ENCODE measurements at regions not wholly inside any gene's neighbourhood (a gene's known extent, or its start where the extent isn't known, plus 50 kb on each side); places are given as distances from the start of the nearest gene placed in this dataset.

DNA sequence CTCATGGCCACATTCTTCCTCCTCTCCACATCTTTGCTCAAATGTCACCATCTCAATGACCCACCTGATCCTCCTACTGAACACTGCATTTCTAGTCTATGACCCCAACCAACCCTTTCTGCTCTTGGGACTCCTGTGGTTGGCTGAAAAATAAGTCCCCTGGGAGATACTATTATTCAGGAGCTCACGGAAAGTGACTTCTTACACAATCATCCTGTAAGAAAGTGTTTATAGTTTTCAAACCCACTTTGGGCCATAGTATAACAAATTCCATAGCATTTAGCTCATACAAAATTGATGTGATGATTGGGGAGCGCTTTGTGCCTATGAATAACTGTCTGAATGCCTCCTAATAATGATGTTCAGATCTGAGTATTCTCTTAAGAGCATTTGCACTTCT is 161.4 kb upstream of the HS3ST1 start:
- DNase-seq (no peak), ATAC-seq (no peak)
- WGBS, 3 donors, result 43 to 53% (median 44%) methylated on average over 2 of the region's 2 CpGs
- intact Hi-C loops (cut with DNase I), result no loop called here
- H3K4me1 ChIP-seq, result no peaks in the 10 kb centered on the region
- no peaks in the 10 kb centered on the region for H3K9me3 ChIP-seq
- H3K27me3 ChIP-seq (ENCODE audit: insufficient read depth in 3 of 3, low read length in 2 of 3), result no peaks in the 10 kb centered on the region
- no peak overlapping the region for H3K4me3 ChIP-seq
- H3K36me3 ChIP-seq (ENCODE audit: insufficient read depth in 1 of 2, low read depth in 1 of 2), result no peaks in the 10 kb centered on the region
- TF ChIP-seq, protein P1, sequence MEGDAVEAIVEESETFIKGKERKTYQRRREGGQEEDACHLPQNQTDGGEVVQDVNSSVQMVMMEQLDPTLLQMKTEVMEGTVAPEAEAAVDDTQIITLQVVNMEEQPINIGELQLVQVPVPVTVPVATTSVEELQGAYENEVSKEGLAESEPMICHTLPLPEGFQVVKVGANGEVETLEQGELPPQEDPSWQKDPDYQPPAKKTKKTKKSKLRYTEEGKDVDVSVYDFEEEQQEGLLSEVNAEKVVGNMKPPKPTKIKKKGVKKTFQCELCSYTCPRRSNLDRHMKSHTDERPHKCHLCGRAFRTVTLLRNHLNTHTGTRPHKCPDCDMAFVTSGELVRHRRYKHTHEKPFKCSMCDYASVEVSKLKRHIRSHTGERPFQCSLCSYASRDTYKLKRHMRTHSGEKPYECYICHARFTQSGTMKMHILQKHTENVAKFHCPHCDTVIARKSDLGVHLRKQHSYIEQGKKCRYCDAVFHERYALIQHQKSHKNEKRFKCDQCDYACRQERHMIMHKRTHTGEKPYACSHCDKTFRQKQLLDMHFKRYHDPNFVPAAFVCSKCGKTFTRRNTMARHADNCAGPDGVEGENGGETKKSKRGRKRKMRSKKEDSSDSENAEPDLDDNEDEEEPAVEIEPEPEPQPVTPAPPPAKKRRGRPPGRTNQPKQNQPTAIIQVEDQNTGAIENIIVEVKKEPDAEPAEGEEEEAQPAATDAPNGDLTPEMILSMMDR (IDR thresholded peaks at IDR 0.05), result no peak
- H3K27ac ChIP-seq, result no peak overlapping the region

DNA sequence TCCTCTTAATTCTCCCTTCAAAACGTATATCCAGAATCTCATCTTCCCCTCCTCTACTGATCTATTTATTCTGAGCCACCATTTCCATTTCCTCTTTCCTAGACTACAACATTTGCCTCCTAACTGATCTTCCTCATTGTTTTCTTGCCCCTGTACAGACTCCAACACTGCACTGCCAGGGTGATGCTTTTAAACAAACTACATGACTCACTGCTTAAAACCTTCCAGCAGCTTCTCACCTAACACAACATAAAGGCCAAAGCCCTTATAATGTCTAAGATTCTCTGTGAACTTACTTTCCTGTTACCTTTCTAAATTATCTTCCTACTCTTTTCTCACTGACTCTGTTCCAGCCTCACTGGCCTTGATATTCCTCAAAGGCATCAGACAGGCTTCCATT is 161.0 kb upstream of the HS3ST1 start:
- Histone ChIP-seq H3K4me1 (no peaks in the 10 kb centered on the region), H3K27ac (no peak overlapping the region), H3K4me3 (no peak overlapping the region), H3K9me3 (no peaks in the 10 kb centered on the region), H3K36me3 (ENCODE audit: insufficient read depth in 1 of 2, low read depth in 1 of 2) (no peaks in the 10 kb centered on the region), H3K27me3 (ENCODE audit: insufficient read depth in 3 of 3, low read length in 2 of 3) (no peaks in the 10 kb centered on the region)
- WGBS, 3 donors, result 65 to 67% (median 67%) methylated on average over 1 of the region's 1 CpG
- DNase-seq (no peak), ATAC-seq (no peak)
- TF ChIP-seq, protein P1 (IDR thresholded peaks at IDR 0.05), result no peak
- intact Hi-C loops (cut with DNase I), result no loop called here

DNA sequence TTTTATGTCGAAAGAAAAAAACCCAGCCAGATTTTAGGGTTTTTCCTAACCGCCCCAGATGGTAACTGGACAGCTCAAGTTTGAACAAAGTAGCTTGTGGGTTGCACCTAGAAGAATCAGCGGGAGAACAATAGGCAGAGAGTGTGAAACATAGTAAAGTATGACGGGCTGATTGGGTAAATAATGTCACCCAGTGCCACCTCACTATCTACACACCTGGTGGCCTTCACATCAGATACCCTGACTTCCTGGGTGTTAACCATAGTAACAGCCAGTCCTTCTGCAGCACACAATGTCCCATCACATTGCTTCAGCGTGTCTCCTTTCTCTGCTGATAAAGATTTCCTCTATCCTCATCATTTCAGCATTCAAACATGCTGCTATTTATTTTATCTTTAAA is 159.1 kb upstream of the HS3ST1 start:
- ATAC-seq (no peak), DNase-seq (no peak)
- H3K27me3 ChIP-seq (ENCODE audit: insufficient read depth in 3 of 3, low read length in 2 of 3), result no peaks in the 10 kb centered on the region
- no peaks in the 10 kb centered on the region for H3K9me3 ChIP-seq
- H3K4me3 ChIP-seq, result no peak overlapping the region
- WGBS, 3 donors, result 86 to 90% (median 88%) methylated on average over 5 of the region's 5 CpGs
- H3K27ac ChIP-seq, result no peak overlapping the region
- H3K36me3 ChIP-seq (ENCODE audit: insufficient read depth in 1 of 2, low read depth in 1 of 2), result no peaks in the 10 kb centered on the region
- intact Hi-C loops (cut with DNase I), result no loop called here
- TF ChIP-seq, protein P1 (IDR thresholded peaks at IDR 0.05), result no peak
- no peaks in the 10 kb centered on the region for H3K4me1 ChIP-seq

DNA sequence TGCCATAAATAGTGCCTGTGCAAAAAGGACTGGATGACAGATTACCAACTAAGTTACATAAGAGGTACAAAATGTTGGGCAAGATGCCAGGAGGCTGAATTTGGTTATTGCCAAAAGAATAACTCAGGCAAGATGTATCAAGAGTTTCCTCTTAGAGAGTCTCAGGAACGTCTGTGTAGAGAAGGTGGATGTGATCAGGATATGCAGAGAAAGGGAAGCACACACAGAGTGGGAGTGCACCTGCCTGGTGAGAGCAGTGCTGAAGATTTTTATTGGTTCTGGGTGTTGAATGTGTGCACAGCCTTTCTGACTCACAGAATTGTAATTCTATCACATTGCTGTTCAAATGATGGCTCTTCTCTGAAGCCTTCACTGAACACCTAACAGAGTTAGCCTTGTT is 156.8 kb upstream of the HS3ST1 start:
- DNase-seq (no peak), ATAC-seq (no peak)
- no peaks in the 10 kb centered on the region for H3K4me1 ChIP-seq
- no peak overlapping the region for H3K27ac ChIP-seq
- no peaks in the 10 kb centered on the region for H3K36me3 ChIP-seq (ENCODE audit: insufficient read depth in 1 of 2, low read depth in 1 of 2)
- 21 to 29% (median 25%) methylated on average over 1 of the region's 1 CpG for WGBS, 3 donors
- no peaks in the 10 kb centered on the region for H3K27me3 ChIP-seq (ENCODE audit: insufficient read depth in 3 of 3, low read length in 2 of 3)
- TF ChIP-seq, protein P1 (IDR thresholded peaks at IDR 0.05), result no peak
- H3K9me3 ChIP-seq, result no peaks in the 10 kb centered on the region
- H3K4me3 ChIP-seq, result no peak overlapping the region
- intact Hi-C loops (cut with DNase I), result no loop called here

DNA sequence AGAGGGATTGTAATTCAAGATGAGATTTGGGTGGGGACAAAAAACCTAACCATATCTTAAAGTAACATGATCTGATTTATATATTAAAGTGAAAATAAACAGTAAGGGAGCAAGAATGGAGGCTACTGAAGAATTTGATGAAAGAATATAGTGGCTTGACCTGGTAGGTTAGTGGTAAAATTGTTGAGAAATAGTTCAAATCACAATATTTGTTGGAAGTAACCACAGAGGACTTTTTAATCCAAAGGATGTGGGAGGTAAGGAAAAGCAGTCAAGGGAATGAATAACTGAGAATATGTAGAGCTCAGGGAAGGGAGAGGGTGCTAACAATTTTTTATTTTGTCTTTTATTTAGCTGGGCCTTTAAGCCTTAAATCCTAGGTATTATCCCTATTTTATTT is 139.8 kb upstream of the HS3ST1 start:
- Histone ChIP-seq H3K27me3 (ENCODE audit: insufficient read depth in 3 of 3, low read length in 2 of 3) (no peaks in the 10 kb centered on the region), H3K4me3 (no peak overlapping the region), H3K27ac (no peak overlapping the region), H3K9me3 (no peaks in the 10 kb centered on the region), H3K36me3 (ENCODE audit: insufficient read depth in 1 of 2, low read depth in 1 of 2) (no peaks in the 10 kb centered on the region), H3K4me1 (no peaks in the 10 kb centered on the region)
- TF ChIP-seq, protein P1 (IDR thresholded peaks at IDR 0.05), result no peak
- DNase-seq, result no peak
- intact Hi-C loops (cut with DNase I), result no loop called here
- no peak for ATAC-seq
